ENCODE measurements at regions not wholly inside any gene's neighbourhood (a gene's known extent, or its start where the extent isn't known, plus 50 kb on each side); places are given as distances from the start of the nearest gene placed in this dataset.

- Histone ChIP-seq H3K36me3 (ENCODE audit: control insufficient read depth, insufficient read depth, low read length) (no peaks in the 10 kb centered on the region), H3K27me3 (ENCODE audit: control insufficient read depth, insufficient read depth, low read length) (no peaks in the 10 kb centered on the region), H3K4me3 (ENCODE audit: low read depth, low read length) (no peak overlapping the region)
- POLR2A ChIA-PET, result no interaction called here
- no peak for TF ChIP-seq CTCF (IDR thresholded peaks at IDR 0.05; ENCODE audit: insufficient read depth, low read depth, low read length)
- peak; percentile 31 for DNase-seq (ENCODE audit: low read depth)
- CTCF ChIA-PET, result no interaction called here
Observed at GRCh38 chr18:53991202-53991601, 233.3 kb downstream of the MBD2 start.

GRCh38 chr18:53990485-53990884, 234.0 kb downstream of the MBD2 start:
- no peak overlapping the region for H3K4me3 ChIP-seq (ENCODE audit: low read depth, low read length)
- H3K36me3 ChIP-seq (ENCODE audit: control insufficient read depth, insufficient read depth, low read length), result no peaks in the 10 kb centered on the region
- POLR2A ChIA-PET, result no interaction called here
- TF ChIP-seq CTCF (IDR thresholded peaks at IDR 0.05; ENCODE audit: insufficient read depth, low read depth, low read length), result no peak
- no peak for DNase-seq (ENCODE audit: low read depth)
- H3K27me3 ChIP-seq (ENCODE audit: control insufficient read depth, insufficient read depth, low read length), result no peaks in the 10 kb centered on the region
- CTCF ChIA-PET, result no interaction called here

GRCh38 chr18:53984021-53984420, 240.4 kb downstream of the MBD2 start:
- H3K27me3 ChIP-seq (ENCODE audit: control insufficient read depth, insufficient read depth, low read length), result no peaks in the 10 kb centered on the region
- no peaks in the 10 kb centered on the region for H3K36me3 ChIP-seq (ENCODE audit: control insufficient read depth, insufficient read depth, low read length)
- no peak overlapping the region for H3K4me3 ChIP-seq (ENCODE audit: low read depth, low read length)
- DNase-seq (ENCODE audit: low read depth), result no peak
- CTCF ChIA-PET, result no interaction called here
- no peak for TF ChIP-seq CTCF (IDR thresholded peaks at IDR 0.05; ENCODE audit: insufficient read depth, low read depth, low read length)
- POLR2A ChIA-PET, result no interaction called here

GRCh38 chr18:53971331-53971730, 253.1 kb downstream of the MBD2 start:
- no peak for TF ChIP-seq CTCF (IDR thresholded peaks at IDR 0.05; ENCODE audit: insufficient read depth, low read depth, low read length)
- CTCF ChIA-PET, result no interaction called here
- Histone ChIP-seq H3K36me3 (ENCODE audit: control insufficient read depth, insufficient read depth, low read length) (no peaks in the 10 kb centered on the region), H3K4me3 (ENCODE audit: low read depth, low read length) (no peak overlapping the region), H3K27me3 (ENCODE audit: control insufficient read depth, insufficient read depth, low read length) (no peaks in the 10 kb centered on the region)
- DNase-seq (ENCODE audit: low read depth), result no peak
- POLR2A ChIA-PET, result no interaction called here

- Histone ChIP-seq H3K27me3 (ENCODE audit: control insufficient read depth, insufficient read depth, low read length) (no peaks in the 10 kb centered on the region), H3K4me3 (ENCODE audit: low read depth, low read length) (no peak overlapping the region), H3K36me3 (ENCODE audit: control insufficient read depth, insufficient read depth, low read length) (no peaks in the 10 kb centered on the region)
- CTCF ChIA-PET, result no interaction called here
- no peak for DNase-seq (ENCODE audit: low read depth)
- TF ChIP-seq CTCF (IDR thresholded peaks at IDR 0.05; ENCODE audit: insufficient read depth, low read depth, low read length), result no peak
- POLR2A ChIA-PET, result no interaction called here
Observed at GRCh38 chr18:53952700-53953099, 271.8 kb downstream of the MBD2 start.

Measured in BJ (cell line).